Calu3 (cell line): ENCODE measurements at regions not wholly inside any gene's neighbourhood (a gene's known extent, or its start where the extent isn't known, plus 50 kb on each side); places are given as distances from the start of the nearest gene placed in this dataset.

Experiments
- BruUV-seq: library from RNA; stranded (reverse); fragments of 400-500 nt; replicated peaks from 2 replicates; lab custom pipeline; 2021; lab: Mats Ljungman, UMichigan
- CTCF ChIA-PET: fragments of 300-600 bp; sonication (Branson Sonifier 250); formaldehyde crosslinking; loops from one replicate; lab custom pipeline; 2022; ENCODE audit warnings: antibody characterized with exemption; lab: Charles Lee
- DNase-seq: peaks from one replicate; pipeline ENCODE4 v3.0.0; 2022
- H3K27ac Mint-ChIP-seq: one replicate; pipeline ENCODE4 v1.8.0; 2022; ENCODE audit warnings: mixed read lengths; ENCODE audit not compliant: unreplicated experiment
- H3K27me3 Mint-ChIP-seq: one replicate; pipeline ENCODE4 v1.8.0; 2022; ENCODE audit warnings: mixed read lengths; ENCODE audit not compliant: unreplicated experiment
- H3K36me3 Mint-ChIP-seq: one replicate; pipeline ENCODE4 v1.8.0; 2022; ENCODE audit warnings: mild to moderate bottlenecking, moderate library complexity, mixed read lengths; ENCODE audit not compliant: insufficient read depth, unreplicated experiment
- H3K4me1 Mint-ChIP-seq: one replicate; pipeline ENCODE4 v1.8.0; 2022; ENCODE audit warnings: mild to moderate bottlenecking, low read depth, mixed read lengths; ENCODE audit not compliant: unreplicated experiment
- H3K4me3 Mint-ChIP-seq: one replicate; pipeline ENCODE4 v1.8.0; 2022; ENCODE audit warnings: mild to moderate bottlenecking, low read depth, moderate library complexity, mixed read lengths; ENCODE audit not compliant: unreplicated experiment
- H3K9me3 Mint-ChIP-seq: one replicate; pipeline ENCODE4 v1.8.0; 2022; ENCODE audit warnings: low read depth, mixed read lengths; ENCODE audit not compliant: unreplicated experiment
- CTCF ChIP-seq: fragments of 200-600 bp; IDR thresholded peaks from one replicate; pipeline ENCODE4 v1.8.0; 2022; ENCODE audit warnings: antibody characterized with exemption; ENCODE audit not compliant: unreplicated experiment
- intact Hi-C: fragments of 100-400 bp; cut with micrococcal nuclease; formaldehyde crosslinking; loops from one replicate; pipeline ENCODE4 v1.10.0; 2022; ENCODE audit not compliant: unreplicated experiment

GRCh38 chr13:50153876-50154275 lies 138.6 kb downstream of the KCNRG start:
- Mint-ChIP-seq H3K27me3 (no peaks in the 10 kb centered on the region), H3K36me3 (no peaks in the 10 kb centered on the region), H3K9me3 (no peaks in the 10 kb centered on the region), H3K27ac (no peak overlapping the region), H3K4me1 (peaks cover 17% of the 10 kb centered on the region), H3K4me3 (no peak overlapping the region)
- intact Hi-C loops = no loop called here
- CTCF ChIA-PET = no interaction called here
- no TSS peak for BruUV-seq
- no peak for TF ChIP-seq CTCF
- DNase-seq = no peak

GRCh38 chr13:50154697-50155096 lies 139.5 kb downstream of the KCNRG start:
- no peak for TF ChIP-seq CTCF
- CTCF ChIA-PET = no interaction called here
- peaks cover 17% of the 10 kb centered on the region for H3K4me1 Mint-ChIP-seq
- intact Hi-C loops = no loop called here
- BruUV-seq = no TSS peak
- H3K27me3 Mint-ChIP-seq = no peaks in the 10 kb centered on the region
- no peaks in the 10 kb centered on the region for H3K36me3 Mint-ChIP-seq
- H3K9me3 Mint-ChIP-seq = no peaks in the 10 kb centered on the region
- H3K27ac Mint-ChIP-seq = no peak overlapping the region
- no peak for DNase-seq
- H3K4me3 Mint-ChIP-seq = no peak overlapping the region

- no peak overlapping the region for H3K27ac Mint-ChIP-seq
- no TSS peak for BruUV-seq
- peaks cover 17% of the 10 kb centered on the region for H3K4me1 Mint-ChIP-seq
- H3K36me3 Mint-ChIP-seq = no peaks in the 10 kb centered on the region
- CTCF ChIA-PET = no interaction called here
- no peaks in the 10 kb centered on the region for H3K9me3 Mint-ChIP-seq
- no peaks in the 10 kb centered on the region for H3K27me3 Mint-ChIP-seq
- no peak for TF ChIP-seq CTCF
- DNase-seq = no peak
- H3K4me3 Mint-ChIP-seq = no peak overlapping the region
- intact Hi-C loops = no loop called here
These were observed 140.9 kb downstream of the KCNRG start for GRCh38 chr13:50156140-50156539.

- Mint-ChIP-seq H3K36me3 (no peaks in the 10 kb centered on the region), H3K27me3 (no peaks in the 10 kb centered on the region), H3K4me1 (peaks cover 16% of the 10 kb centered on the region), H3K9me3 (no peaks in the 10 kb centered on the region), H3K27ac (no peak overlapping the region), H3K4me3 (no peak overlapping the region)
- TF ChIP-seq CTCF = no peak
- BruUV-seq = no TSS peak
- intact Hi-C loops = no loop called here
- DNase-seq = no peak
- CTCF ChIA-PET = no interaction called here
These were observed 141.4 kb downstream of the KCNRG start for GRCh38 chr13:50156561-50157127.
